HG03108 (cell line): ENCODE measurements at regions not wholly inside any gene's neighbourhood (a gene's known extent, or its start where the extent isn't known, plus 50 kb on each side); places are given as distances from the start of the nearest gene placed in this dataset.

ENCODE experiments used
- ATAC-seq: cut with Tn5 transposase; IDR thresholded peaks from one replicate; pipeline ENCODE4 v1.9.1; 2021; ENCODE audit warnings: moderate library complexity; ENCODE audit not compliant: unreplicated experiment

GRCh38 chr3:111244760-111245159, 173.1 kb downstream of the NECTIN3 start:
- ATAC-seq = no peak

GRCh38 chr3:111246967-111247760, 175.5 kb downstream of the NECTIN3 start:
- no peak for ATAC-seq

GRCh38 chr3:111248406-111248805, 176.8 kb downstream of the NECTIN3 start:
- ATAC-seq = no peak

GRCh38 chr3:111249421-111249820, 177.8 kb downstream of the NECTIN3 start:
- no peak for ATAC-seq

- ATAC-seq = no peak
Measured at GRCh38 chr3:111252779-111253178, 181.2 kb downstream of the NECTIN3 start.

GRCh38 chr3:111253733-111254132, 182.1 kb downstream of the NECTIN3 start:
- no peak for ATAC-seq

- ATAC-seq = no peak
Measured at GRCh38 chr3:111260878-111261277, 189.3 kb downstream of the NECTIN3 start.

- ATAC-seq = no peak
Measured at GRCh38 chr3:111269777-111270176, 198.2 kb downstream of the NECTIN3 start.

GRCh38 chr3:111277226-111277625, 205.6 kb downstream of the NECTIN3 start:
- ATAC-seq = no peak

- ATAC-seq = no peak
Measured at GRCh38 chr3:111278959-111279358, 207.3 kb downstream of the NECTIN3 start.

- no peak for ATAC-seq
Measured at GRCh38 chr3:111282024-111282423, 210.4 kb downstream of the NECTIN3 start.

GRCh38 chr3:111283165-111283564, 211.5 kb downstream of the NECTIN3 start:
- ATAC-seq = no peak

- ATAC-seq = no peak
Measured at GRCh38 chr3:111284503-111285183, 213.0 kb downstream of the NECTIN3 start.

- no peak for ATAC-seq
Measured at GRCh38 chr3:111285184-111285538, 213.5 kb downstream of the NECTIN3 start.

GRCh38 chr3:111285694-111286093, 214.1 kb downstream of the NECTIN3 start:
- no peak for ATAC-seq

- no peak for ATAC-seq
Measured at GRCh38 chr3:111286746-111287145, 215.1 kb downstream of the NECTIN3 start.

GRCh38 chr3:111292117-111292516, 220.5 kb downstream of the NECTIN3 start:
- no peak for ATAC-seq

GRCh38 chr3:111299192-111299615, 227.6 kb downstream of the NECTIN3 start:
- ATAC-seq = no peak

GRCh38 chr3:111301238-111301798, 229.7 kb downstream of the NECTIN3 start:
- ATAC-seq = no peak

- ATAC-seq = no peak
Measured at GRCh38 chr3:111302063-111302462, 230.4 kb downstream of the NECTIN3 start.

GRCh38 chr3:111303760-111304159, 232.1 kb downstream of the NECTIN3 start:
- no peak for ATAC-seq

- no peak for ATAC-seq
Measured at GRCh38 chr3:111307676-111308075, 234.3 kb upstream of the CD96 start.
